Testis (tissue), 2 donors: ENCODE measurements at regions not wholly inside any gene's neighbourhood (a gene's known extent, or its start where the extent isn't known, plus 50 kb on each side); places are given as distances from the start of the nearest gene placed in this dataset.

Experiments
- DNase-seq: peaks from one replicate; pipeline ENCODE4 v3.0.0-alpha.2; 2019
- H3K27ac ChIP-seq, 2 donors: fragments of 200-600 bp; sonication (generic); one replicate each; pipeline ENCODE4 v1.5.1; 2019
- H3K27me3 ChIP-seq: fragments of 200-600 bp; sonication (generic); one replicate; pipeline ENCODE4 v1.5.1; 2019
- H3K36me3 ChIP-seq: fragments of 200-600 bp; sonication (generic); one replicate; pipeline ENCODE4 v1.5.1; 2017; ENCODE audit warnings: low read depth; ENCODE audit errors: missing control alignments
- H3K4me1 ChIP-seq: fragments of 200-600 bp; sonication (generic); one replicate; pipeline ENCODE4 v1.5.1; 2019
- H3K4me3 ChIP-seq, 2 donors: fragments of 200-600 bp; sonication (generic); one replicate each; pipeline ENCODE4 v1.5.1; 2017 to 2019
- H3K9me3 ChIP-seq: fragments of 200-600 bp; sonication (generic); one replicate; pipeline ENCODE4 v1.5.1; 2017
- POLR2A ChIP-seq: fragments of 450-650 bp; IDR thresholded peaks from one replicate; pipeline ENCODE4 v1.6.1; 2017; ENCODE audit warnings: antibody characterized with exemption, mild to moderate bottlenecking, moderate library complexity
- WGBS, 2 donors: methylation state at CpG; one replicate each; pipeline ENCODE4 v1.1.5; 2018; 5-methylcytosine and 5-hydroxymethylcytosine counted together
- intact Hi-C: fragments of 100-400 bp; cut with DNase I; formaldehyde crosslinking; loops from one replicate; pipeline ENCODE4 v1.15.1; 2023; ENCODE audit warnings: low total_unique reads
- TF ChIP-seq, protein P1 (sequence below), 3 experiments: fragments of 450-650 bp in 2 of 3; fragments of 200-600 bp in 1 of 3; sonication (generic) in 1 of 3; IDR thresholded peaks; one replicate each; pipeline ENCODE4 v1.5.1; 2016 to 2019; ENCODE audit warnings: antibody characterized with exemption in 3 of 3, mild to moderate bottlenecking in 2 of 3, moderate library complexity in 1 of 3

DNA sequence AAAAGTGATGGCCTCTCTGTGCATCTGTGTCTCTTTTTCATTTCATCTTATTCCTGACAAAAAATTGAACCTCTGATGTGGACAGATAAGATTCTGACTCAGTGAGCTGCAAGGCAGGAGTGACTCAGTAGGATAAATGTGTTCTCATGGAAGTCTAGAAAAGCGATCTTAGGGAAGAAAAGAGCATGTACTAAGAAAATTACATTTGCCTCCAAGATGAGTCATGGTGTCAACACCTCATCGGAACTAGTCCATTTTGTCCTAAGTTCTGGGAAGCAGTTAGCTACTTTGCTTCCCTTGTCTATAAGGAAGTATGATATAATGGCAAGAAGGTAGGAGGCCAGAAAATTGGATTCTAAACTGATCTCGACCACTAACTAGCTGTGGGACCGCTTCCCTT, 83.5 kb upstream of the AFF2 start:
- Histone ChIP-seq H3K9me3 (no peaks in the 10 kb centered on the region), H3K4me3 (no peak overlapping the region), H3K4me1 (no peaks in the 10 kb centered on the region), H3K27me3 (no peaks in the 10 kb centered on the region), H3K27ac (no peak overlapping the region), H3K36me3 (no peaks in the 10 kb centered on the region)
- no peak for DNase-seq
- TF ChIP-seq POLR2A: no peak
- TF ChIP-seq, protein P1, sequence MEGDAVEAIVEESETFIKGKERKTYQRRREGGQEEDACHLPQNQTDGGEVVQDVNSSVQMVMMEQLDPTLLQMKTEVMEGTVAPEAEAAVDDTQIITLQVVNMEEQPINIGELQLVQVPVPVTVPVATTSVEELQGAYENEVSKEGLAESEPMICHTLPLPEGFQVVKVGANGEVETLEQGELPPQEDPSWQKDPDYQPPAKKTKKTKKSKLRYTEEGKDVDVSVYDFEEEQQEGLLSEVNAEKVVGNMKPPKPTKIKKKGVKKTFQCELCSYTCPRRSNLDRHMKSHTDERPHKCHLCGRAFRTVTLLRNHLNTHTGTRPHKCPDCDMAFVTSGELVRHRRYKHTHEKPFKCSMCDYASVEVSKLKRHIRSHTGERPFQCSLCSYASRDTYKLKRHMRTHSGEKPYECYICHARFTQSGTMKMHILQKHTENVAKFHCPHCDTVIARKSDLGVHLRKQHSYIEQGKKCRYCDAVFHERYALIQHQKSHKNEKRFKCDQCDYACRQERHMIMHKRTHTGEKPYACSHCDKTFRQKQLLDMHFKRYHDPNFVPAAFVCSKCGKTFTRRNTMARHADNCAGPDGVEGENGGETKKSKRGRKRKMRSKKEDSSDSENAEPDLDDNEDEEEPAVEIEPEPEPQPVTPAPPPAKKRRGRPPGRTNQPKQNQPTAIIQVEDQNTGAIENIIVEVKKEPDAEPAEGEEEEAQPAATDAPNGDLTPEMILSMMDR (IDR thresholded peaks at IDR 0.05): no peak
- intact Hi-C loops: no loop called here
- WGBS, 2 donors: 89 to 96% methylated on average over 4 of the region's 4 CpGs

DNA sequence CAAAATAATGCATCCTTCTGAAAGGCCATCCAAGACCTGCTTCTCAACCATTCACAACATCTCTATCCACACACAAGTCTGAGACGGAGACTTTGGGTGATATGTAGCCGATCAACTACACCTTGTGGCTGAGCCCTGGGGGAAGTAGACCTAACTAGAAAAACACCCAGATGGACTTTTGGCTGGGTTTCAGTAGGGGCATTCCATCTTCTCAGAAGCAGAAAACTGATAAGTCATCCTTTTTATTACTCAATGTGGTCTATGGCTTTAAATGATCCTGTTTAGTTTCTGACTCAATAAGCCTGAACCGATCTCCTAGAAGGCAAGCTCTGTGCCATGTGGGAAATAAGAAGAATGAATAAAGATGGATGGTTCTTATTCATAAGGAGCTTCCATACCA, 82.5 kb upstream of the AFF2 start:
- TF ChIP-seq, protein P1 (IDR thresholded peaks at IDR 0.05): no peak
- TF ChIP-seq POLR2A: no peak

DNA sequence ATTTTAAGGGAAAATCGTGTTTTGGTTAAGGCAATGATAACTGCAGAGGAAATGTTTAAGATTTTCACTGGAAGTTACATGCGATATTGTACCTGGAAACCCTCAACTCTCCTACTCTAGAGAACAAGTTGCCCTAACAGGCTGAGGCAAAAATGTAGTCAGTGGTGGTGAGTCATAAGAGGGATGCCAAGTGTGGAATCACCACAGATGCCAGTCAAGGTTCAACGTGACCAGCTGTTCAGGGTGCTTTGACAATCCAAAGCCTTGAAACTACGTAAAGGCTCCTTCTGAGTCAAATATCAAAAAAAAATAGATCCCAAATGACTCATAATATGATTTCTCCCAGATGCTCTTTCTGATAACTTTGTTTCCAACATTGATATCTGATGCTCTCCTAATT, 77.9 kb upstream of the AFF2 start:
- TF ChIP-seq POLR2A: no peak
- TF ChIP-seq, protein P1 (IDR thresholded peaks at IDR 0.05): no peak
- intact Hi-C loops: no loop called here
- 86 to 88% methylated on average over 4 of the region's 4 CpGs for WGBS, 2 donors
- DNase-seq: no peak
- H3K36me3 ChIP-seq: no peaks in the 10 kb centered on the region
- no peak overlapping the region for H3K27ac ChIP-seq
- no peaks in the 10 kb centered on the region for H3K4me1 ChIP-seq
- no peaks in the 10 kb centered on the region for H3K27me3 ChIP-seq
- no peaks in the 10 kb centered on the region for H3K9me3 ChIP-seq
- H3K4me3 ChIP-seq: no peak overlapping the region

More for the DNA sequence above, 82.5 kb upstream of the AFF2 start:
- no peak for DNase-seq
- intact Hi-C loops: no loop called here
- Histone ChIP-seq H3K4me3 (no peak overlapping the region), H3K27ac (no peak overlapping the region), H3K36me3 (no peaks in the 10 kb centered on the region), H3K9me3 (no peaks in the 10 kb centered on the region), H3K27me3 (no peaks in the 10 kb centered on the region), H3K4me1 (no peaks in the 10 kb centered on the region)
- 52 to 91% methylated on average over 3 of the region's 3 CpGs for WGBS, 2 donors

DNA sequence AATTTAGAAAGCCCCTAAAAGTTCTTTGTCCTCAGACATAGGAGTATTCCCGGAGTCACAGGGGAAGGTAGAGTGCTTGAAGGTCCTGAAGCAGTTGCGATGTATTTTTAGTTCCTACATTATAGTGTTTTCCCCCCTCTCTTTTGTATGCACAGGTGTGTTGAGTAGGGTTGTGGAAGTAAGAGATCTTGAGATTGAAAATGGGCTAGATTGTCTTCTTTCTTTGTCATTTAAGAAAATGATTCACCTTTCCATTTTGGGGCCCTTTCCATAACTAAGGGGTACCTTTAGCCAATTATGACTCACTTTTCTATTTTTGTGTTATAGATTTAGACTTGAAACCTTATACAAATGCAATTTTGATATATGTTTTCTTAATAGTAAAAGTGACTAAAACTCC, 75.8 kb upstream of the AFF2 start:
- Histone ChIP-seq H3K27ac (no peak overlapping the region), H3K4me3 (no peak overlapping the region), H3K27me3 (no peaks in the 10 kb centered on the region), H3K9me3 (no peaks in the 10 kb centered on the region), H3K36me3 (no peaks in the 10 kb centered on the region), H3K4me1 (no peaks in the 10 kb centered on the region)
- intact Hi-C loops: no loop called here
- 100% methylated on average over 2 of the region's 2 CpGs for WGBS, 2 donors
- TF ChIP-seq, protein P1 (IDR thresholded peaks at IDR 0.05): no peak
- TF ChIP-seq POLR2A: no peak
- DNase-seq: no peak

DNA sequence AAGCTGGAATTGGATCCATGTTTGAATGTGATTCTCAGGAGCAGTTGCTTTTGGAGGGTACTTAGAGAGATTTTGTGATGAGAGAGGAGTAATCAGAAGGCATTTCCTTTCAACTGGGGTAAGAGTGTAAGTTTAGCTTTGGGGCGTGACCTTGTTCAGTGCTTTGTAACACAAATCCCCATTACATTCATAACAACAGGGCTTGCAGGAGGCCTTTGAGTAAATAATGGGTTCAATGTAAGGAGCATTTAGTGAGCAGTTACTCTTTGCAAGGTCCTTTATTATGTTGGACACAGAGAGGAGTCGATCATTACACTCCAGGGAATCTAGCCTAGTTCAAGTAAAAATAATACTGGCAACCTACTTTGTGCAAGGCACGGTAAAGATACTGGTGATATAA, 74.0 kb upstream of the AFF2 start:
- Histone ChIP-seq H3K4me3 (no peak overlapping the region), H3K27ac (no peak overlapping the region), H3K27me3 (no peaks in the 10 kb centered on the region), H3K36me3 (no peaks in the 10 kb centered on the region), H3K9me3 (no peaks in the 10 kb centered on the region), H3K4me1 (no peaks in the 10 kb centered on the region)
- DNase-seq: no peak
- intact Hi-C loops: no loop called here
- 75 to 93% methylated on average over 2 to 3 of the region's 3 CpGs for WGBS, 2 donors
- TF ChIP-seq, protein P1 (IDR thresholded peaks at IDR 0.05): no peak
- TF ChIP-seq POLR2A: no peak
